ENCODE measurements at regions not wholly inside any gene's neighbourhood (a gene's known extent, or its start where the extent isn't known, plus 50 kb on each side); places are given as distances from the start of the nearest gene placed in this dataset.

GRCh38 chr13:69287050-69287698, 820.5 kb upstream of the ATXN8OS start:
- no peaks in the 10 kb centered on the region for H3K4me1 ChIP-seq
- no peak for TF ChIP-seq CTCF (IDR thresholded peaks at IDR 0.05)
- no peak overlapping the region for H3K27ac ChIP-seq
- no peak overlapping the region for H3K4me3 ChIP-seq
- no peaks in the 10 kb centered on the region for H3K36me3 ChIP-seq
- intact Hi-C loops (cut with DNase I) = no loop called here
- H3K27me3 ChIP-seq = no peaks in the 10 kb centered on the region
- peaks cover 0 to 23% (median 0%) of the 10 kb centered on the region in 11 donors for H3K9me3 ChIP-seq
- ATAC-seq (no peak), DNase-seq (no peak)
- WGBS, 2 donors = 82 to 87% methylated on average over 8 of the region's 8 CpGs

GRCh38 chr13:69283837-69284236, 823.8 kb upstream of the ATXN8OS start:
- WGBS, 2 donors = 71 to 74% methylated on average over 2 of the region's 2 CpGs
- DNase-seq (no peak), ATAC-seq (no peak)
- no peak for TF ChIP-seq CTCF (IDR thresholded peaks at IDR 0.05)
- H3K27ac ChIP-seq = no peak overlapping the region
- peaks cover 0 to 23% (median 0%) of the 10 kb centered on the region in 11 donors for H3K9me3 ChIP-seq
- no peaks in the 10 kb centered on the region for H3K27me3 ChIP-seq
- H3K4me1 ChIP-seq = no peaks in the 10 kb centered on the region
- intact Hi-C loops (cut with DNase I) = no loop called here
- no peak overlapping the region for H3K4me3 ChIP-seq
- no peaks in the 10 kb centered on the region for H3K36me3 ChIP-seq

- intact Hi-C loops (cut with DNase I) = no loop called here
- H3K4me3 ChIP-seq = no peak overlapping the region
- H3K9me3 ChIP-seq = peaks cover 0 to 23% (median 0%) of the 10 kb centered on the region in 11 donors
- WGBS, 2 donors = 74 to 90% methylated on average over 1 of the region's 1 CpG
- DNase-seq (no peak), ATAC-seq (no peak)
- H3K27ac ChIP-seq = no peak overlapping the region
- no peaks in the 10 kb centered on the region for H3K4me1 ChIP-seq
- no peak for TF ChIP-seq CTCF (IDR thresholded peaks at IDR 0.05)
- no peaks in the 10 kb centered on the region for H3K27me3 ChIP-seq
- no peaks in the 10 kb centered on the region for H3K36me3 ChIP-seq
These were observed 824.3 kb upstream of the ATXN8OS start for GRCh38 chr13:69283301-69283700.

GRCh38 chr13:69280399-69280798, 827.2 kb upstream of the ATXN8OS start:
- 64 to 68% methylated on average over 4 of the region's 4 CpGs for WGBS, 2 donors
- TF ChIP-seq CTCF (IDR thresholded peaks at IDR 0.05) = no peak
- Histone ChIP-seq H3K27me3 (no peaks in the 10 kb centered on the region), H3K36me3 (no peaks in the 10 kb centered on the region), H3K4me1 (no peaks in the 10 kb centered on the region), H3K4me3 (no peak overlapping the region), H3K9me3 (peaks cover 0 to 16% (median 0%) of the 10 kb centered on the region in 11 donors), H3K27ac (no peak overlapping the region)
- DNase-seq = no peak
- intact Hi-C loops (cut with DNase I) = no loop called here
- ATAC-seq = no peak

All from heart right ventricle (tissue), 16 donors.